NCI-H146 treated with DMSO at 0.1 percent for 48 hours (cell line): ENCODE measurements at regions not wholly inside any gene's neighbourhood (a gene's known extent, or its start where the extent isn't known, plus 50 kb on each side); places are given as distances from the start of the nearest gene placed in this dataset.
"Not testable (repeated sequence)": the region's sequence is repeated elsewhere in the genome, so short reads cannot be mapped to it uniquely, and the experiment has no call there.

Experiments used
- DNase-seq: peaks from one replicate; lab custom pipeline; 2025; ENCODE audit not compliant: unreplicated experiment; lab: John Stamatoyannopoulos, UW

DNA sequence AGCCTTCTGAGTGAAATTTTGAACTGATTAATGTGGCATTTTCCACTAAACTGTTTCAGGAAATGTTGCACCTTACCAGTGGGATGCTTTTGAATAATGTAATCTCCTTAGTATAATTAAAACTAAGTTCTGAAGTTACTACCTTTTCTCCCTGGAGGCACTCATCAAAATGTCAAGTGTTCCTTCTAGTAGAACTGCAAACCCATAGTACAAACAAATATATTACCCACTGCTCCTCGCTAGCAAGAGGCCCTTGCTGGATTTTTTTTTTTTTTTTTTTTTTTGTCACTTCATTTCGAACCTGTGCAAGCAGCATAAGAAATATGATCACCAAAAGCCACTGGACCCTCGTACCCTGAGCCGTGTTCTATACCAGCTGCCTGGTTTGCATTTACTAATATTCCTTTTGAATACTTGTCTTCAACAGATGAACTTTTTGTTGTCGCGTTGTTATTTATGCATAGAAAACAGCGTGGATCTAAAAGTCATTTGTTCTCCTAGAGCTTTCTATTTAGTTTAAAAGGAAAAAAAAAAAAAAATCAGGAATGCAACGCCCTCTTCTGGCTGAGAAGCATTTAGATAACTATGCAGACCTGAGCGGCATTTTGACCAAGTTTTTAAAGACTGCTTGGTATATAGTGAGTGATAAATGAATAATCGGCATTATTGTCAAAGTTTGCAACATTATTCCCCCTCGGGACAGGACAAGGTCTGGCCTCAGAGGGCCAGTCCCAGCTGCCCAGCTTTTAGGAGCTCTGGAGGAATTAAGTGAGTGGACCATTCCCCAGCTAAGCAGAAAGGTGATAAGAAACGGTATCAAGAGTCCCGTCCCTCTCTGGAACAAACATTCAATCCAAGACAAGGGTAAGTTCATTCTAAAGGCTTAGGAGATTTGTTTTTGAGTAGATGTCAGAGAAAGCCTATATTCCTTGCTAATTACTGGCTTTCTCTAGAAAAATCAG, 162.5 kb upstream of the KIF2A start:
- DNase-seq = no peak

GRCh38 chr5:62144401-62145022, 161.5 kb upstream of the KIF2A start:
- no peak for DNase-seq

- DNase-seq = no peak
These were observed 156.1 kb upstream of the KIF2A start for GRCh38 chr5:62149879-62150278.

GRCh38 chr5:62152394-62153087, 153.5 kb upstream of the KIF2A start:
- no peak for DNase-seq

DNA sequence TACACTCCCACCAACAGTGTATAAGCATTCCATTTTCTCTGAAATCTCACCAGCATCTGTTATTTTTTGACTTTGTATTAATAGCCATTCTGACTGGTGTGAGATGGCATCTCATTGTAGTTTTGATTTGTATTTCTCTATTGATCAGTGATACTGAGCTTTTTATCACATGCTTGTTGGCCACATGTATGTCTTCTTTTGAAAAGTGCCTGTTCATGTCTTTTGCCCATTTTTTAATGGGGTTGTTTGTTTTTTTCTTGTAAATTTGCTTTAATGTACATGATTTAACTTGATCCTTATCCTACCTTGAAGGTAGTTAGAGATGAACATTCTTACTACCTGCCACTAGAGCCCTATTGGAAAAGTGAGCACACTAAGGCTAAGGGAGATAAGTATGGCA, 151.2 kb upstream of the KIF2A start:
- no peak for DNase-seq

- no peak for DNase-seq
These were observed 150.0 kb upstream of the KIF2A start for GRCh38 chr5:62155988-62156387.

- DNase-seq = no peak
These were observed 138.4 kb upstream of the KIF2A start for GRCh38 chr5:62167561-62168057.

GRCh38 chr5:62168506-62169281, 137.3 kb upstream of the KIF2A start:
- DNase-seq = no peak

DNA sequence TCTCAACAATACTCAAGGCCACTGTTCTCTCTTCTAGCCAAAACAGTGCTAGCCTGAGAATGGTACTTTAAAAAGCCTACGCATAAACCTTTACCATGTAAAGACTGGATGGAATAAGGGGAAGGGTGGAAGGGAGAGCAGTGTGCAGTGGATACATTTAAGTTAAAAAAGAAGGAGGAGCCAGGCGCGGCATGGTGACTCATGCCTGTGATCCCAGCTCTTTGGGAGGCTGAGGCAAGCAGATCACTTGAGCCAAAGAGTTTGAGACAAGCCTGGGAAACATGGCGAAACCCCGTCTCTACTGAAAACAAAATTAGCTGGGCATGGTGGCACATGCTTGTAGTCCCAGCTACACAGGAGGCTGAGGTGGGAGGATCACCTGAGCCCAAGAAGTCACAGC, 127.7 kb upstream of the KIF2A start:
- no peak for DNase-seq

DNA sequence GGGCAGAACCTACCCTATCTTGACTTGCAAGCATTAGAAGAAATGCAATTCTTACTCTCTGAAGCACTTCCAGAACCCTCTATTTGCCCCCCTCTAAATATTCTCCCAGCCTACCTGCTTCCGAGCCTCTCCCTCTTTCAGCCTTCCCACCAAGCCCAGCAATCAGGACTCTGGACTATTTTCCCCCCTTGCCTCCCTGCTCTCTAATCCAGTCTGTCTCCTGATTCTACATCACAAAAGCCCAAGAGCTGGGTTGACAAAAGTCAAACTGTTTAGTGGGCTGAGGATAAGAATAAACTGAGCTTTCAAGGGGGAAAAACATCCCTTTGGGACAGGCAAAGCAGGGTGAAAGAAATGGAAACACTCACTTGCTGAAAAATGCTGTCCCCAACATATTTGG, 123.2 kb upstream of the KIF2A start:
- DNase-seq = no peak

DNA sequence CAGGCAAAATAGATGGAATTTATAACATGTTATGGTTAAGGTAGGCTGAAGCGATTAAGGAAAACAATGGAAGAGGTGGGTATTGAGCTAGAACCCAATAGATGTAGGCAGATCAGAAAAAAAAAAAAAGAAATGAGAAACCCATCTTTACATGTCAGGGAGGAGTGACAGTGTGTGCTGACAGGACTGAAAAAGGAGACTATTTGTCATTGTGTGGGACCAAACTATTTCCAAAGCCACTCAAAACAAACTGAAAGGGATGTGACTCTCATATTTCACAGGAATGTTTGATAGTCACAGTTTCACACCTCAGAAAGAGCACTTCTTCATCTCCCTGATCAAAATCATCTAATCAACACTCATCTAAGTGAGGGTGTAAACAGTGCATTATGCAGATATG, 122.3 kb upstream of the KIF2A start:
- DNase-seq = no peak

- no peak for DNase-seq
These were observed 121.6 kb upstream of the KIF2A start for GRCh38 chr5:62184444-62184843.

GRCh38 chr5:62190173-62190572, 115.8 kb upstream of the KIF2A start:
- no peak for DNase-seq

GRCh38 chr5:62190931-62191330, 115.1 kb upstream of the KIF2A start:
- DNase-seq = no peak

GRCh38 chr5:62192958-62193357, 113.0 kb upstream of the KIF2A start:
- DNase-seq = no peak

DNA sequence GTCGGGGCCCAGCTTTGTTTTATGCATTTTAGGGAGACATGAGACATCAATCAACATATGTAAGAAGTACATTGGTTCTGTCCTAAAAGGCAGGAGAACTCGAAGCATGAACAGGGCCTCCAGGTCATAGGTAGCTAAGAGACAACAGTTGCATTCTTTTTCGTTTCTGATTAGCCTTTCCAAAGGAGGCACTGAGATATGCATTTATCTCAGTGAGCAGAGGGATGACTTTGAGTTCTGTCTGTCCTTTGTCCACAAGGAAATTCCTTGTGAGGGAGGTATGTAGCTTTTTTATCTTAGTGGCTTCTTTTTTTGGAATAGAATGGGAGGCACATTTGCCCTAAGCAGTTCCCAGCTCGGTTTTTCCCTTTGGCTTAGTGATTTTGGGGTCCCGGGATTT, 109.5 kb upstream of the KIF2A start:
- not testable (repeated sequence) for DNase-seq

DNA sequence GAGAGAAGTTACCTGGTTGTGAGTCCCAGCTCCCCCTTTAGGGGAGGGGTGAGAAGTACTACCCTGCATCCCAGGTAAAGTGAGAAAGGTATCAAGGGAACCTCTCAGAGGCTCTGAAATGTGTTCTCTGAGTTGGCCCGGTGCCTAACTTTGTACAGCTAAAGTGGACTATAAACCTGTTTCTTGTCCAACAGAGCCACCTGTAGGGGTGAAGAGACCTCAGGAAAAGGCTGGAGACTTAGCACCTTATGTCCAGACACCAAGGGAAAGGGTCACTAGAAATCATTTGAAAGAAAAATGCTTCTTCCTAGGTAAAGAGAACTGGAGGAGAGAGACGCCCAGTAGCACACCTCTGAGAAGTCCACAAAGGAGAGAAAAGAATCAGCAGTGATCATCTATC, 108.3 kb upstream of the KIF2A start:
- no peak for DNase-seq

- no peak for DNase-seq
These were observed 107.6 kb upstream of the KIF2A start for GRCh38 chr5:62198421-62198820.

DNA sequence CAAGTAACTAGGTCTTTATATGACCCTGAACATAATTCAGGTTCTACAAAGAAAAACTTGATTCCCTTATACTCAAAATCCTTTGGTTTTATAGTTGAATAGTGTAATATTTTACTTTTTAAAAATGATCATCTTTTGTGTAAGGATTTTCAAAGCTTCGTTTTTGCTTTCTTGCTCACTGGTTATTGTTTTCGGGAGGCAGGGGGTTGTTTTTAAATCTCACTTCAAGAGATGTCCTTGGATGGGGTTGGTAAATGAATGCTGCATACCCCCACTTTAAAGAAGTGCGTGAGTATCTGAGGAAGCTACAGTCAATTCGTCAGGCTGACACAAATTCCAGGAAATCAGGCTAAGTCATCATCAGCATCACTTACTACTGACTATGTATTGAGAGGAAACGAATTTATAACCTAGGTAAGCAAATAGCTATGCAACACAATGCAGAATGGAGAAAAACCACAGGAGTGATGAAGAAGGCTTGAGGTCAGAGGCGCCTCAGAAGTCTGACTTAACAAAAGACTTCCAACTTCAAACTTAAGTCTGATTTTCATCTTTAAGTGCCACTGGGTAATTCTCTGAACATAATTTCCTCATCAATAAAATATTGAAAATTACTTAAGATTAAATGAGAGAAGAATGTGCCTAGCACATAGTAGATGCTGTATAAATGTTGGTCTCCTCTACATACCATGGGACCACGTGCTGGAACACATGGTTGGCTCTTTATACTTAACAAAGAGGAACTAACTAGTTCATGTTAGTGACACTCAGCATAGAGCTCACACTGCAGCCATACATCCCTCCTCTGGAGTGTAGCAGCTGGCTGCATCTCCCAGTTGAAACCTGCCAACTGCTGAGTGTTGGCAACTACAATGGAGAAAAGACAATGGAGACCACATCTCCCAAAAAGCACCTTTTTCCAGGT, 106.0 kb upstream of the KIF2A start:
- DNase-seq = no peak
